ENCODE measurements at regions not wholly inside any gene's neighbourhood (a gene's known extent, or its start where the extent isn't known, plus 50 kb on each side); places are given as distances from the start of the nearest gene placed in this dataset.
"Not testable (repeated sequence)": the region's sequence is repeated elsewhere in the genome, so short reads cannot be mapped to it uniquely, and the experiment has no call there.

GRCh38 chr13:50229960-50230661 is 214.9 kb downstream of the KCNRG start:
- intact Hi-C loops (cut with DNase I; ENCODE audit: low total_unique reads), result no loop called here
- 46 to 63% (median 55%) methylated on average over 2 of the region's 2 CpGs for WGBS, 5 donors
- Histone ChIP-seq H3K9me3 (no peaks in the 10 kb centered on the region), H3K27ac (peak overlapping the region in 1 of 5 donors; percentile 30), H3K4me3 (no peak overlapping the region), H3K4me1 (peaks cover 0 to 13% (median 4%) of the 10 kb centered on the region in 4 donors), H3K36me3 (no peaks in the 10 kb centered on the region), H3K27me3 (no peaks in the 10 kb centered on the region)
- peak in 1 of 2 donors; percentile 69 for DNase-seq
- TF ChIP-seq POLR2A (IDR thresholded peaks at IDR 0.05), result no peak

DNA sequence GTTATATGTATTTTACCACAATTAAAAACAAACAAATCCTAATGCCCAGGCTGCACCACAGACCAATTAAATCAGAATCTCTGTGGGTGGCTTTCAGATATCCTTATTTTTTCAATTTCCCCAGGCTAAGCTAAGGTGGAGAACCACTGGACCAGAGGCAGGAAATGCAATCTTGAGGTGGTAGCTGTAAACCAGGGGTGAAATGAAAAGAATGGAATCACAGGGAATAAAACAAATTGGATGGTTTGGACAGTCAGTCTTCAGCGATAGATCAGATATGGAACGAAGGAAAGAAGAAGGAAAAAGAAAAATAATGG is 215.4 kb downstream of the KCNRG start:
- Histone ChIP-seq H3K9me3 (no peaks in the 10 kb centered on the region), H3K4me3 (no peak overlapping the region), H3K36me3 (no peaks in the 10 kb centered on the region), H3K4me1 (peaks cover 0 to 8% (median 2%) of the 10 kb centered on the region in 4 donors), H3K27ac (peak overlapping the region in 1 of 5 donors; percentile 30), H3K27me3 (no peaks in the 10 kb centered on the region)
- intact Hi-C loops (cut with DNase I; ENCODE audit: low total_unique reads), result no loop called here
- no peak for TF ChIP-seq POLR2A (IDR thresholded peaks at IDR 0.05)
- no peak for TF ChIP-seq CTCF (IDR thresholded peaks at IDR 0.05)
- no peak for TF ChIP-seq POLR2AphosphoS5 (IDR thresholded peaks at IDR 0.05)
- no peak for TF ChIP-seq EP300 (IDR thresholded peaks at IDR 0.05)
- no peak for DNase-seq
- WGBS, 5 donors, result 87 to 98% (median 94%) methylated on average over 2 of the region's 2 CpGs

DNA sequence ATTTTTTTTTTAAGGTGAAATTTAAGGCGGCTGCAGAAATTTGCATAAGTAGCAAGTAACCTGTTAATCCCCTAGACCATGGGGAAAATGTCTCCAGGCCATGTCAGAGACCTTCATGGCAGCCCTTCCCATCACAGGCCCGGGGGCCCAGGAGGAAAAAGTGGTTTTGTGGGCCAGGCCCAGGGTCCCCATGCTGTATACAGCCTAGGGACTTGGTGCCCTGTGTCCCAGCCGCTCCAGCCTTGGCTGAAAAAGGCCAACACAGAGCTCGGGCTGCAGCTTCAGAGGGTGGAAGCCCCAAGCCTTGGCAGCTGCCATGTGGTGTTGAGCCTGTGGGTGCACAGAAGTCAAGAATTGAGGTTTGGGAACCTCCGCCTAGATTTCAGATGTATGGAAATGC is 218.3 kb downstream of the KCNRG start:
- H3K9me3 ChIP-seq; intact Hi-C loops (cut with DNase I; ENCODE audit: low total_unique reads): not testable (repeated sequence)

DNA sequence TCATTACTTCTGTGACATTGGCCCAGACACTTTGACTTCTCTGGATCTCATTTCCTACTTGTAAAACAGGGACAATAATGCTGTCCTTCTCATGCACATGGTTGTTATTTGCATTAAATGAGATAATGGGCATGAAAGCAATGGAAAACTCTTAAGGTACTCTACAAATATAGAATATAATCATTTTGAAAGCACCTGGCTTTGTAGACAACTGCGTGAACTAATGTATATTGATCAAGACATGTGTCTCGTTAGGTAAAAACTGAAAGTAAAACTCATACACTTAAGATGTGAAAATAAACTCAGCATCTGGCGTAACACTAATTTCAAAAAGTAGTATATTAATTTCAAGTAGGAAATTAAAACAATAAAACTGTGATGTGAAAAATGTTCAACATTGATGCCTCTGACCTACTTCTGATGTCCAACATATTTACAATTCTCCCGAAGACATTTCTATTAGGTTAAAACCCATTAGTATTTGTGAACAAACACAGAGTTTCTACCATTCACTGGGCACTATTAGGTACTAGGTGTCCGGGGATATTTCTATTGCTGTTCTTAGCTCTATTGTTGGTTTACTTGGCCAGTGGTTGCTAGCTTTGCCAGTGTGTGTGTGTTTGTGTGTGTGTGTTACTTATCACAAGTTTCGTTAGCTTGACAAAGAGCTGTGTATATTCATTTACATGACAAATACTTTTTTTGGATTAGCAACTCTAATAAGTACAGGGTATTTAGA is 220.5 kb downstream of the KCNRG start:
- H3K9me3 ChIP-seq, result no peaks in the 10 kb centered on the region
- peak overlapping the region in 1 of 4 donors; percentile 0 for H3K4me3 ChIP-seq
- DNase-seq, result peak in 1 of 2 donors; percentile 50
- 33 to 69% (median 52%) methylated on average over 6 of the region's 6 CpGs for WGBS, 5 donors
- peaks cover 0 to 9% (median 6%) of the 10 kb centered on the region in 4 donors for H3K4me1 ChIP-seq
- H3K27ac ChIP-seq, result no peak overlapping the region
- TF ChIP-seq EP300 (IDR thresholded peaks at IDR 0.05), result no peak
- intact Hi-C loops (cut with DNase I; ENCODE audit: low total_unique reads), result no loop called here
- no peaks in the 10 kb centered on the region for H3K36me3 ChIP-seq
- H3K27me3 ChIP-seq, result no peaks in the 10 kb centered on the region

More for the DNA sequence above, 218.3 kb downstream of the KCNRG start:
- peaks cover 4 to 17% (median 7%) of the 10 kb centered on the region in 4 donors for H3K4me1 ChIP-seq
- H3K36me3 ChIP-seq, H3K4me3 ChIP-seq, DNase-seq, H3K27ac ChIP-seq, H3K27me3 ChIP-seq: not testable (repeated sequence)
- 88 to 97% (median 95%) methylated on average over 5 of the region's 5 CpGs for WGBS, 5 donors

DNA sequence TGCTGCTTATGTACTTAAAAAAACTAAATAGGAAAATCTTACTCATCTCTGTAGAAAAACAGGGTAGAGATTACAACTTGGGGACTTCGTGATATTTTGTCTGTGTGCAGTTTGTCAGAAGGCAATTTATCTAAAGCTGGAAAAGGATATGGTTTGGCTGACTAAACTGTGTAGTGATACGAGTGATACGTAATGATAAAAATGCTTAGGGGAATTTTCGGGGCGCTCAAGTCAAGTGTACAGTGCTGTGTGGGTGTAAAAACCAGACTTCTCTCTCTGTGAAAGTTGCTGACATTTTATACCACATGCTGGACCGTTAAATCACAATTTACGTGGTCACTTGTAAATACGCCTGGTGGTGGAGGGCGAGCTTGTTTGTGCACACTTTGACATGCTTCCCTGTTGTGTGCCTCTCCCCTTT is 221.7 kb downstream of the KCNRG start:
- peak in 1 of 2 donors; percentile 41 for DNase-seq
- Histone ChIP-seq H3K4me3 (no peak overlapping the region), H3K36me3 (no peaks in the 10 kb centered on the region), H3K27ac (no peak overlapping the region), H3K4me1 (peaks cover 0 to 9% (median 6%) of the 10 kb centered on the region in 4 donors), H3K9me3 (no peaks in the 10 kb centered on the region), H3K27me3 (no peaks in the 10 kb centered on the region)
- WGBS, 5 donors, result 20 to 57% (median 41%) methylated on average over 9 of the region's 9 CpGs
- intact Hi-C loops (cut with DNase I; ENCODE audit: low total_unique reads), result no loop called here
- TF ChIP-seq POLR2A (IDR thresholded peaks at IDR 0.05) (no peak), CTCF (IDR thresholded peaks at IDR 0.05) (no peak), POLR2AphosphoS5 (IDR thresholded peaks at IDR 0.05) (no peak), EP300 (IDR thresholded peaks at IDR 0.05) (no peak)

- 89 to 97% (median 97%) methylated on average over 1 of the region's 1 CpG for WGBS, 5 donors
- intact Hi-C loops (cut with DNase I; ENCODE audit: low total_unique reads), result no loop called here
- no peak for DNase-seq
- H3K4me3 ChIP-seq, result no peak overlapping the region
- no peaks in the 10 kb centered on the region for H3K27me3 ChIP-seq
- H3K9me3 ChIP-seq, result no peaks in the 10 kb centered on the region
- TF ChIP-seq EP300 (IDR thresholded peaks at IDR 0.05) (no peak), POLR2AphosphoS5 (IDR thresholded peaks at IDR 0.05) (no peak), POLR2A (IDR thresholded peaks at IDR 0.05) (no peak), CTCF (IDR thresholded peaks at IDR 0.05) (no peak)
- H3K27ac ChIP-seq, result no peak overlapping the region
- H3K4me1 ChIP-seq, result peaks cover 0 to 9% (median 6%) of the 10 kb centered on the region in 4 donors
- no peaks in the 10 kb centered on the region for H3K36me3 ChIP-seq
Observed at GRCh38 chr13:50238922-50239321, 223.7 kb downstream of the KCNRG start.
